ENCODE measurements at regions not wholly inside any gene's neighbourhood (a gene's known extent, or its start where the extent isn't known, plus 50 kb on each side); places are given as distances from the start of the nearest gene placed in this dataset.
"Not testable (repeated sequence)": the region's sequence is repeated elsewhere in the genome, so short reads cannot be mapped to it uniquely, and the experiment has no call there.

DNA sequence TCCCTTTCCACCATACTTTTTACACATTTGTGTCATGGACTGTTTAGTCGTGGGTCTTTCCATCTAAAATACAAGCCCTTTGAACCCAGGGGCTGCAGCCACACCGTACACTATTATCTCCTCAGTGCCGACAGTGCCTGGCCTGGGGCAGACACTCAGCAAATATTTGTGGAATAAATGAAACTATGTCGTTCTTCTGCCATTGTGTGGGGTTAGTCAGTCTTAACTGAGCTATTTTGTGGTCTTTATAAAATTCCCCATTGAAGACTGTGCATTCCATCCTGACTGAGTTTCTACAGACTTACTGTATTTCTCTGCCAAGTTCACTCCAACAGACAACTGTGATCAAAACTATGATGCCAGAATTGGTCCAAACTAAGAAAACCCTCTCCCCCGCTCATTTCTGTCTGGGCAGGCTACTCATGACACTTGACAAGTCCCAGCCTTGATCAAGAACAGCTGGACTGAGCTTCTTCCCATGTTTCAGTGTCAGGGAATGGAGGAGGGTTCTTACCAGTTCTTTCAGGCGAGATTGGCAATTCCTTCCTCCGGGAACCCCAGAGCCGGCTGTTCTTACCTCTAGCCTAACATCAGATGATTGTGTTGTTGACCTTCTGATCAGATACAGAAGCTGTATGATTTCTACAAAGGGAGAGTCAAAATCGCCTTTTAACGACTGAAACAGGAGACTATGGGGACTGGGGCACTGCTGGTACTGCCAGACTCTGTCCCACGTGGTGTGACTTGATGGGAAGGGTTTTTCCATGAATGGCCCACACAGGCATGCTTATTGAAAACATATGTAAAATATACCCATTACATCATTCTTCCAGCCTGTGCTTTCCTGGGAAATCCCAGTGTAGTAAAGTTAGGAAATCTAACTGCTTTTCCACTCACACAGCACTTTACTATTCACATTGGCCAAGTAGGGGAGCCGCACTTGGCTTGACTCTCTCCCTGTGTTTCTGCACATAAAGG, 77.4 kb upstream of the NPAS2 start:
- DNase-seq (ENCODE audit: low spot score), result no peak

DNA sequence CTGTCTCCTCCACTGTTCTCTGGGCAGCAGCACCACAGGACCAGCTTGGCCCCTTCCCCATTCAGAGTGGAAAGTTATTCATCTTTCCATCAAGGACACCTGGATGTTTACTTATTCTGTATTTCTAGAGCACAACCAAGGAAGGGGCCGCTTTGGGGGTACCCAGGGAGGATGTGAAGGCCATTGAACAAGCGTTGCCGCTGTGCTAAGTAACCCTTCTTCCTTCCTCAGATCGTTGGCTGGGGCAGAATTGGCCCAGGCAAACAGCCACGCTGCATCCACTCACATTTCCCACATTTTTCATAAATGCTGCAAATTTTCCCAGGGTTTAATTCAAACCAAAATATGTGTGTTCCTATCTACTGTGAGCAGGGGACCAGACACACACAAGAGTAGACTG, 76.2 kb upstream of the NPAS2 start:
- DNase-seq (ENCODE audit: low spot score), result no peak

DNA sequence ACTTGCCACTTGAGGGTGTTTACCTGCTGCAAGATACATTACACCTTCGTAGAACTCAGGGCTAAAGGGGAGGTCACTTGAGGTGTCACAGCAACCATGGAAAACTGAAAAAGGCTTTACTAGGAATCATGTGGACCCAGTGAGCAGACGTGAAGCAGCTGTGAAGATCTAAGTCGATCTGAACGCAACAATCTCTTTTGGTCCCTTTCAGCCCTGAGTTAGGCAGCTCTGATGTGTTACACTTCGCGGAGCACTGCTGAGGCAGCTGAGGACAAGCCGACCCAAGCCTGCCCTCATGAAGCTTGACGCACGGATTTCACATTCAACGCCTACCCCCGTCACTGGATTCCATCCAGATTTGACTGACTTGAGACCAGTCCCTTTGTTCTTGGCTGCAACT, 75.8 kb upstream of the NPAS2 start:
- DNase-seq (ENCODE audit: low spot score), result no peak

GRCh38 chr2:100744589-100744988, 75.3 kb upstream of the NPAS2 start:
- no peak for DNase-seq (ENCODE audit: low spot score)

GRCh38 chr2:100745604-100746003, 74.3 kb upstream of the NPAS2 start:
- DNase-seq (ENCODE audit: low spot score), result no peak

DNA sequence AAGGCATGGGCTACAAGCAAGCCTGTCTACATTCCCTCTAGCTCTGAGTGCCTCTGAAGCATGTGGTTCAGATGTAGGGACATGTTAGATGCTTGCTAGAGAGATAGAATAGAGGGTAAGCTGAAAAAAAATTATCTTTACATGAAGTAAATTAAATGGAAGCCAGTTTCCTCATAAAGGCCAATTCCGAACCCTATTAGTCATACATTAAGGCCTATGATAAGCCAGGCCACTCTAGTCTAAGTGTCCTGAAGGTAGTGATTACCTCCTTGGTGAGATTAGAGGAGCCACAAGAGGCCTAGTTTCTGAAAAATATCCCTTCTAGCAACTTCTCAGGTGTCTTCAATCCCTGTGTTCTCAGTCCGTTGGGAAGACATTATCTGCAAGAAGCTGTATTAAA, 72.4 kb upstream of the NPAS2 start:
- DNase-seq (ENCODE audit: low spot score), result no peak

DNA sequence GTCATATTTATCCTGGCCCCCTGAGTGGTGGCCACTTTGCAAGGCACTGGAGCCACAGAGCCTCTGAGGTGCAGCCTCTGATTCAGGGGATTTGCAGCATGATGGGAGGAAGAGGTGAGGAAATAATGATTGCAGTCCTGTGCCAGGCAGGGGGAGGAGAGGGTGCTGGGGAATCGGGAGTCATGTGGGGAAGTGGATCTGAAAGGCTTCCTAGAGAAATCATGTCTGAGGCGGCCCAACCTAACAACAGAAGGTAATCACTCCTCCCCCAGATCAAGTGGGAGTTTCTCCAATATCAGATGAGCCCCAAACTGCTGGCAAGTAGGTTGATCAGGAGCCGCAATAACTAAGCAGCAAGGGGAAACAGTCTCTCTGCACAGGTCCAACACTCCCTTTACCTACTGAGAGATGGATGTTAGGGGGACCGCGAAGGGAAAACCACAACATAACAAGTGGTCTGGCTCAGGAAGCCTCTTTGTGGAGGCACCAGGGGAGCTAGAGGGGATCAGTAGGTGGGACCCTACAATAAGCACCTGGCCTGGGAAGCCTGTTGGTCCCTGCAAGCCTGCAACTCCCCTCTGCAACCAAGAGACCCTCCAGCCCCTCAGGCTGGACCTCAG, 71.8 kb upstream of the NPAS2 start:
- DNase-seq (ENCODE audit: low spot score), result no peak

- no peak for DNase-seq (ENCODE audit: low spot score)
Observed at GRCh38 chr2:100748673-100749072, 71.3 kb upstream of the NPAS2 start.

- no peak for DNase-seq (ENCODE audit: low spot score)
Observed at GRCh38 chr2:100749771-100750542, 70.0 kb upstream of the NPAS2 start.

DNA sequence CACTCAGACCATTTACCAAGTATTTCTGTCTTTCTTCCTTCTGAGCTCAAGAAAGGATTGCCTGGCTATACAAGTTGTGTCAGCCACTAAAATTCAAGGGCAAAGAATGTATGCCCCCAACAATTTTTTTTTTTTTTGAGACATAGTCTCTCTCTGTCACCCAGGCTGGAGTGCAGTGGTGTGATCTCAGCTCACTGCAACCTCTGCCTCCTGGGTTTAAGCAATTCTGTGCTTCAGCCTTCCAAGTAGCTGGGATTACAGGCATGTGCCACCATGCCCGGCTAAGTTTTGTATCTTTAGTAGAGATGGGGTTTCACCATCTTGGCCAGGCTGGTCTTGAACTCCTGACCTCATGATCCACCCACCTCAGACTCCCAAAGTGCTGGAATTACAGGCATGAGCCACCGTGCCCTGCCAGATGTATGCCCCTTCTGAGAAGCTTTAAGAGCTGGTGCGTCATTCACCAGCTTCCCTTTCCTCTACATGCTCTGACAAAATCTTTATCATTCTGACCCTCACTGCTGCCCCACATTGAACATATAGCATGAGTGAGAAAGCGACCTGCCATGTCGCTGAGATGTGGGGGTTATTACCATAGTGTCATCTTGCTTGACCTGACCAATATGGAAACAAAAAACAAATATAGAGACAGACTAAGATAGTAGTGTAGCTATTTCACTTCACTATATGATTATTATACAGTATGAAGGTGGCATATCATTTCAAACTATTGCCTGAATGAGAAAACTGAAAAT, 67.9 kb upstream of the NPAS2 start:
- not testable (repeated sequence) for DNase-seq (ENCODE audit: low spot score)

DNA sequence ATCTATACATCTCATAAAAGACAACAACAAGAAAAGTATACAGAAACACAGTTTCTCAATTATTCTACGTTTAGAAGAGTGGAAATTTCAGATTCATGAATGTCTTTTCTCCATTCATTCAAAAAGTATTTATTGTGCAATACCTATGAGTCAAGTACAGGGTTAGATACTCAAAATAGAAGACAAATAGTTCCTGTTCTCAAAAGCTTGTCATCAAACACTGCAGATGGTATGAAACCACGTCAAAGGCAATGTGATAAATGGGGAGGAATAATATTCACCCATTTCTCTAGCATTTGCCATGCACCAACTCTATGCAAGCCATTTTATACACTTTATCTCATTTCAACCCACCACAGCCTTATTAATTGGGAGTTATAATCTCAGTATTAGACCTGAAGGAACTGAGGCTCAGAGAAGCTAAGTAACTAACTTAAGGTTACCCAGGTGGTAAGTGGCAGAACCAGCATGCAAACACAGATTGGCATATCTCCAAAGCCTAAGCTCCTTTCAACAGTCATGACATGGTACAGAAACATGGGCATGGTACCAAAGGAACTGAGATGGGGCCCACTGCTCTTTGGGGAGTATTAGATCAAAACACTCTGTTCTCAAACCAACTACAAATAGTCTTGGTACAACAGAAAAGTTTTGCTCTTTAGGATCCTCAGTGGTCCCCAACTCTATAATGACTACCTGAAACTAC, 67.2 kb upstream of the NPAS2 start:
- DNase-seq (ENCODE audit: low spot score), result no peak

- no peak for DNase-seq (ENCODE audit: low spot score)
Observed at GRCh38 chr2:100753444-100753843, 66.5 kb upstream of the NPAS2 start.

DNA sequence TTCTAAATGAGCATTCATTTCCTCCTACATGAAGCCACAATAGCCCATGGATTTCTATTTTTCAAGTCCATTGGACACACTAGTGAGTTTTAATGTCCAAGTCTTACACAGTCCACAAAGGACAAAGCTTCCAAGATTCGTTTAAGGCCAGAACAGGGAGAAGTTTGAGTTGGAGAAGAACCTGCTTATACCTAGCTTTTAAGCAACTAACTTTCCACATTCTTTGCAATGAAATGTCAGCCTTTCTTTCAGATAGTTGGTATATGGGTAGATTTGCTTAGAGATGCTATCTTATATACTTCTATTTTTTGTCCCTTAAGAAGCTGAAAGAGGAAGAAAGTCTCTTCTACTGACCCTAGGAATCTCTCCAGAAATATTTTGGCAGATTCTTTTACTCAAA, 66.1 kb upstream of the NPAS2 start:
- DNase-seq (ENCODE audit: low spot score), result no peak

DNA sequence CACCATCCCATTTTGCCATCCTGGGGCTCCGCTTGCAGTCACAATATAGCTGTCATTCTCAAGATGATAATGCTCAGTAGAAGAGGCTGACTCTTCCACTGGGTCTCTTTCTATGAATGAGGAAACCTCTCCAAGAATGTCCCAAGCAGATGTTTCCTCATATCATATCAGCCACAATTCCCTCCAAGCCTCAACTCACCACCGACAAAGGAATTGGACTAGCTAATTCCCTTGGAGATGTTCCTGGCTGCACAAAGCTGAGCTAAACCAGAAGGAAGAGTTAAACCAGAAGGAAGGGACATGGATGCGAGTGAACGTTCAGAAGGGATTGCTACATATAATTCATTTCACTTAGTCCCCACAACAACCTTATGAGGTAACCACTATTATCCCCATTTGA, 65.0 kb upstream of the NPAS2 start:
- no peak for DNase-seq (ENCODE audit: low spot score)

DNA sequence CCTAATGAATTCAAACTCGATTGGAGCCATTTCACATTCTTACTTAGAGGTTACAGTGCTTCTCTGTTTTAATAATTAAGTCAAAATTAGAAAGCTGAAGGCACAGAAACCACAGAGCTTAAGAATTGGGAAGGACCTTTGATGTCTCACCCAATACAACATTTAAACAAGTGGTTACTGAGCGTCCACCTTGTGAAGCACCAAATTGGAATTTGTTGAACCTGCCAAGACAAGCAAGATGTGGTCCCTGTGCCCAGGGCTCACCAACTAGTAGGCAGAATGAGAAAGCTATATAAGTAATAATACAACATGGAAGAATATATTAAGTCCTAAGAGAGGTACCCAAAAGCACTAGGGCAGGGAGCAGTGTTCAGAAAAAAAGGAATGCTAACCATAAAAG, 64.5 kb upstream of the NPAS2 start:
- no peak for DNase-seq (ENCODE audit: low spot score)

- DNase-seq (ENCODE audit: low spot score), result no peak
Observed at GRCh38 chr2:100756704-100757103, 63.2 kb upstream of the NPAS2 start.

- no peak for DNase-seq (ENCODE audit: low spot score)
Observed at GRCh38 chr2:100757621-100758394, 62.1 kb upstream of the NPAS2 start.

DNA sequence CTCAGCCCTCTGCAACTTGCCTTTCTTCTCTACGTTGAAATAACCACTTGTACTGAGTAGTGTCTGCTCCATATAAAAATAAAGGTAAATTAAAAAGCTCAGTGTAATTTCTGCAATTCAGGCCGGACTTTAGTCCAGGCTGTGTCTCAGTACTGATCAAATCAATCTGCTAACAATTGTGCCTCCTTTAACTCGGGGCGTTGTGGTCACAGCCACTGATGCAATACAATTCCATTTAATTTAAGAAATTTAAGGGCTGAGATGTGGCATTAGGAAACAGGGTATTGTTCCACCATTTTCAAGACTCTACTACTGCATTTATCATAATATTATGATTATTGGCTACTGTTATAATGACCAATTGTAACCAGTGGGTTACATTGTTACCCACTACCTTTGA, 60.0 kb upstream of the NPAS2 start:
- DNase-seq (ENCODE audit: low spot score), result no peak

GRCh38 chr2:100761365-100761764, 58.6 kb upstream of the NPAS2 start:
- DNase-seq (ENCODE audit: low spot score), result no peak

GRCh38 chr2:100764430-100764829, 55.5 kb upstream of the NPAS2 start:
- no peak for DNase-seq (ENCODE audit: low spot score)

- DNase-seq (ENCODE audit: low spot score), result no peak
Observed at GRCh38 chr2:100765481-100765880, 54.5 kb upstream of the NPAS2 start.
